ENCODE measurements at regions not wholly inside any gene's neighbourhood (a gene's known extent, or its start where the extent isn't known, plus 50 kb on each side); places are given as distances from the start of the nearest gene placed in this dataset.

DNA sequence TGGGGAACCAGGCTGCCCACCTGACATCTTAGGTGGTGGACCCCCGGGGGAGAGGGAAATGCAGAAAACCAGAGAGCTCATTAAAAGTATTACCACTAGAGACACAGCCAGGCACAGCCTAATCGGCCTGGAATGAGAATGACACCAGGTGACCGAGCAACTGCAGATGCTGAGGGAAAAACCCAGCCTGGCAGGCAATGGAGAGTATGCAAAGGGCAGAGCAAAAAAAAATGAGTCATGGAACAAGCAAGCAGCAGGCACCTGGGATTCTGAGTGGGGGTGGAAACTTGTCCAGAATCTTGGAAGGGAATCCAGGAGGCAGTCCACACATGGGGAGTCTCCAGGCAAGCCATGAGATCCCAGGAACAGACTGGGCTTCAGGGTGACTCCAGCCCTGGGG lies 183.7 kb upstream of the LRRN1 start:
- Histone ChIP-seq H2BK12ac (ENCODE audit: low read depth, low read length) (no peak overlapping the region), H3K27me3 (replicated peaks in 1 of 4; ENCODE audit: control insufficient read depth in 3 of 4, extremely low read depth in 1 of 4, insufficient read depth in 3 of 4, low read length in 3 of 4) (no peaks in the 10 kb centered on the region), H3K9me3 (ENCODE audit: insufficient read depth in 2 of 2, low read depth in 1 of 2, low read length in 1 of 2) (no peaks in the 10 kb centered on the region), H3K4ac (replicated peaks; ENCODE audit: insufficient read length, low read depth, low read length) (no peak overlapping the region), H3K79me2 (ENCODE audit: control insufficient read depth in 1 of 2, insufficient read depth in 2 of 2, low read length in 2 of 2) (no peaks in the 10 kb centered on the region), H3K79me1 (ENCODE audit: low read depth, low read length) (no peaks in the 10 kb centered on the region), H2BK15ac (ENCODE audit: low read length) (no peak overlapping the region), H2BK20ac (ENCODE audit: low read length) (no peak overlapping the region), H3K4me3 (ENCODE audit: extremely low read depth in 1 of 4, insufficient read depth in 2 of 4, low read depth in 3 of 4, low read length in 4 of 4) (no peak overlapping the region), H3K9ac (replicated peaks in 1 of 4; ENCODE audit: extremely low read depth in 1 of 4, low read depth in 3 of 4, low read length in 3 of 4) (no peak overlapping the region), H2AK5ac (ENCODE audit: low read depth, low read length) (no peak overlapping the region), H2BK120ac (replicated peaks; ENCODE audit: low read depth, low read length) (no peak overlapping the region), H4K5ac (ENCODE audit: insufficient read length, low read depth, low read length) (no peak overlapping the region), H4K8ac (ENCODE audit: extremely low read depth, insufficient read depth, low read length) (no peak overlapping the region), H3K4me2 (ENCODE audit: insufficient read depth in 1 of 2, low read depth in 2 of 2, low read length in 2 of 2) (no peak overlapping the region), H3K23ac (ENCODE audit: insufficient read length) (no peak overlapping the region), H4K20me1 (replicated peaks in 1 of 2; ENCODE audit: control insufficient read depth in 1 of 2, insufficient read depth in 2 of 2, low read length in 2 of 2) (no peaks in the 10 kb centered on the region), H3K14ac (ENCODE audit: insufficient read length) (no peak overlapping the region), H3K56ac (replicated peaks; ENCODE audit: insufficient read length, low read depth, low read length) (no peak overlapping the region), H3K36me3 (ENCODE audit: control insufficient read depth in 2 of 4, insufficient read depth in 4 of 4, low read length in 3 of 4) (no peaks in the 10 kb centered on the region; a peak in 2 of 8 replicates), H3K18ac (ENCODE audit: extremely low read depth, low read length) (no peak overlapping the region), H4K91ac (replicated peaks; ENCODE audit: insufficient read length, low read length) (no peak overlapping the region), H3K23me2 (ENCODE audit: low read depth, low read length) (no peaks in the 10 kb centered on the region), H2AFZ (ENCODE audit: low read length) (no peak overlapping the region), H2BK5ac (ENCODE audit: low read depth, low read length) (no peak overlapping the region), H3K4me1 (replicated peaks in 1 of 4; ENCODE audit: control insufficient read depth in 3 of 4, insufficient read depth in 4 of 4, low read length in 3 of 4) (peaks cover 0 to 2% (median 0%) of the 10 kb centered on the region in 4 experiments; a peak in 1 of 7 replicates), H3K27ac (ENCODE audit: low read depth, low read length) (no peak overlapping the region)
- ChIA-PET POLR2A (ENCODE audit: partially characterized antibody) (interaction anchor here (0.6 kb wide), 3 partner anchors 61 to 970 kb away, joined by 3 to 6 read pairs (median 3); no protein-coding TSS in a partner anchor), CTCF (ENCODE audit: partially characterized antibody) (interaction anchor here (0.7 to 2.0 kb wide), 3 partner anchors 11 to 492 kb away, joined by 3 to 6 read pairs (median 5); no protein-coding TSS in a partner anchor)
- WGBS, 2 experiments (ENCODE audit: extremely low coverage in 1 of 2, insufficient coverage in 1 of 2, insufficient read length in 1 of 2, insufficient replicate concordance in 2 of 2, low coverage in 1 of 2, low lambda C conversion rate in 2 of 2, missing lambda C conversion rate in 1 of 2): 80% methylated on average over 3 of the region's 3 CpGs; no CpG with 5 or more reads in 1 of the 2 experiments
- FAIRE-seq (no peak), DNase-seq (ENCODE audit: low read depth in 1 of 2, low spot score in 2 of 2) (no peak)
- TF ChIP-seq EGR1 (IDR thresholded peaks at IDR 0.05; ENCODE audit: borderline replicate concordance, low read depth, low read length) (no peak), FOSL1 (IDR thresholded peaks at IDR 0.05; ENCODE audit: insufficient read depth, low read depth, low read length) (no peak), CBX8 (IDR thresholded peaks at IDR 0.05; ENCODE audit: borderline replicate concordance, low read depth, low read length) (no peak), CTBP2 (IDR thresholded peaks at IDR 0.05; ENCODE audit: borderline replicate concordance, insufficient read depth, insufficient read length, low read length) (no peak), BACH1 (IDR thresholded peaks at IDR 0.05; ENCODE audit: low read length) (no peak), TCF12 (IDR thresholded peaks at IDR 0.05; ENCODE audit: low read depth, low read length) (no peak), TBP (IDR thresholded peaks at IDR 0.05; ENCODE audit: low read depth, low read length) (no peak), TAF1 (IDR thresholded peaks at IDR 0.05; ENCODE audit: low read depth, low read length) (no peak), GABPA (IDR thresholded peaks at IDR 0.05; ENCODE audit: borderline replicate concordance, insufficient read depth, low read length) (no peak), YY1 (IDR thresholded peaks at IDR 0.05; ENCODE audit: low read depth, low read length) (no peak), POLR2A (IDR thresholded peaks at IDR 0.05; ENCODE audit: control extremely low read depth in 1 of 2, low read depth in 2 of 2, low read length in 2 of 2) (no peak), KDM1A (IDR thresholded peaks at IDR 0.05; ENCODE audit: borderline replicate concordance, low read length) (no peak)
- TF ChIP-seq, protein P1, sequence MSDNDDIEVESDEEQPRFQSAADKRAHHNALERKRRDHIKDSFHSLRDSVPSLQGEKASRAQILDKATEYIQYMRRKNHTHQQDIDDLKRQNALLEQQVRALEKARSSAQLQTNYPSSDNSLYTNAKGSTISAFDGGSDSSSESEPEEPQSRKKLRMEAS (IDR thresholded peaks at IDR 0.05): no peak

Measured in H1 (cell line).